GM12874 (cell line): ENCODE measurements at regions not wholly inside any gene's neighbourhood (a gene's known extent, or its start where the extent isn't known, plus 50 kb on each side); places are given as distances from the start of the nearest gene placed in this dataset.

Experiments used
- TF ChIP-seq, protein P1 (sequence below): IDR thresholded peaks from 2 replicates; pipeline ENCODE4 v1.5.1; 2011; ENCODE audit warnings: low read depth, mild to moderate bottlenecking, control low read depth, low read length, moderate library complexity; ENCODE audit not compliant: insufficient read depth

GRCh38 chr10:2682491-2682890 is 384.9 kb upstream of the PFKP start:
- TF ChIP-seq, protein P1, sequence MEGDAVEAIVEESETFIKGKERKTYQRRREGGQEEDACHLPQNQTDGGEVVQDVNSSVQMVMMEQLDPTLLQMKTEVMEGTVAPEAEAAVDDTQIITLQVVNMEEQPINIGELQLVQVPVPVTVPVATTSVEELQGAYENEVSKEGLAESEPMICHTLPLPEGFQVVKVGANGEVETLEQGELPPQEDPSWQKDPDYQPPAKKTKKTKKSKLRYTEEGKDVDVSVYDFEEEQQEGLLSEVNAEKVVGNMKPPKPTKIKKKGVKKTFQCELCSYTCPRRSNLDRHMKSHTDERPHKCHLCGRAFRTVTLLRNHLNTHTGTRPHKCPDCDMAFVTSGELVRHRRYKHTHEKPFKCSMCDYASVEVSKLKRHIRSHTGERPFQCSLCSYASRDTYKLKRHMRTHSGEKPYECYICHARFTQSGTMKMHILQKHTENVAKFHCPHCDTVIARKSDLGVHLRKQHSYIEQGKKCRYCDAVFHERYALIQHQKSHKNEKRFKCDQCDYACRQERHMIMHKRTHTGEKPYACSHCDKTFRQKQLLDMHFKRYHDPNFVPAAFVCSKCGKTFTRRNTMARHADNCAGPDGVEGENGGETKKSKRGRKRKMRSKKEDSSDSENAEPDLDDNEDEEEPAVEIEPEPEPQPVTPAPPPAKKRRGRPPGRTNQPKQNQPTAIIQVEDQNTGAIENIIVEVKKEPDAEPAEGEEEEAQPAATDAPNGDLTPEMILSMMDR: no peak

GRCh38 chr10:2681891-2682290 is 385.5 kb upstream of the PFKP start:
- TF ChIP-seq, protein P1: no peak

DNA sequence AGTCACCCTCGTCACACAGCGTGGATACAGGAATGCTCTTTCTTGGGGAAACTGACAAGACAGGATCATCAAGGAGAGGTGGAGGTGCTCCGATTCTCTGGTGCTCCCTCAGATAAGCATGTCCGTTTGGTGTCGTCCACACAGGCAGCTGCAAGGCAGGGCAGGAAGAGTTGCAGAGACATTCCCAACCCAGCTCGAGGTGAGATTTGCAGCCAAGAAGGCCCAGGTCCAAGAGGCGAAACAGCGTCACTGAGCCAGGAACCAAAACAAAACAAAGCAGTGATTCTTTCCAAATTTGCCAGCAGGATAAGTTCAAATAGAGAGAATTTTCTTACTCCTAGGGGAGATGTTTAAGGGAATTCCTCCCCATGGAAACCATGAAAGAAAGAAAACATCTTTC is 386.5 kb upstream of the PFKP start:
- TF ChIP-seq, protein P1: no peak

DNA sequence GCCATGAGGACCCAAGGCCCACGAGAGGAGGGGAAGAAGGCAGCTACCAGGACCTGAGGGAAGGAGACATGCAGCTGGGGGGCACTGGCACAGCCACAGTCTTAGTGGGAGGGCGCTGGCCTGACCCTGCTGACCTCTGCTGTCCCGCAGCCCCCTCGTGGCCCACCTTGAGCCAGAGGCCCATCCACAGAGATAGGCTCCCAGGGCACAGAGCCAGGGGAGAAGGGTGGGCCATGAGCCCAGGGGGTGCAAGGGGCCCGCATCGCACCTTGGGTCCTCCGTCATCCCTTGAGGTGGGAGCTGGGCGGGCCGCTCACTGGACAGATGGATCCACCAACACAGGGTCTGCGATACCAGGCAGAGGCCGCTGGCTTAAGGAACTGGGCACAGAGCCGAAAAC is 387.7 kb upstream of the PFKP start:
- TF ChIP-seq, protein P1: no peak

GRCh38 chr10:2676455-2676854 is 390.9 kb upstream of the PFKP start:
- TF ChIP-seq, protein P1: no peak

- TF ChIP-seq, protein P1: no peak
Observed at GRCh38 chr10:2674451-2674850, 392.9 kb upstream of the PFKP start.

DNA sequence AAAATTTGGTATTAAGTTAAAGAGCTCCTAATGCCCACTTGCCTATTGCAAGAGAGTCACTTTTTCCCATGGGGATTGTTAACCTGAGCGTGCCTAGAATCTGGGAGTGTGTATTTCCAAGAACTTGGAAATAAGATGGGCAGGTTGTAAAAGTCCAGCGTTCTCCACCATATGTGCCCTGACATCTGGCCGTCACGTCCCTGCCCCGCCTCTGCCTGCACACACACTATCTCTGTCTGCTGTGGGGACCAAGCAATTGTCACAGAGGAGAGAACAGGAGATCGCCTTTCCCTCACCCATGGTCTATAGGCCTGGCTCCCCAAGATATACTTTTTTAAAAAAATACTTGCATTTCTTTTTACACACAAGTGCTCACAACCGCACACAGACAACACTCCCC is 396.5 kb upstream of the PFKP start:
- TF ChIP-seq, protein P1: no peak

GRCh38 chr10:2665772-2666171 is 401.6 kb upstream of the PFKP start:
- TF ChIP-seq, protein P1: no peak
